HG03342 (cell line): ENCODE measurements at regions not wholly inside any gene's neighbourhood (a gene's known extent, or its start where the extent isn't known, plus 50 kb on each side); places are given as distances from the start of the nearest gene placed in this dataset.

Experiments
- ATAC-seq: cut with Tn5 transposase; IDR thresholded peaks from one replicate; pipeline ENCODE4 v1.9.1; 2021; ENCODE audit warnings: mild to moderate bottlenecking, moderate library complexity; ENCODE audit not compliant: unreplicated experiment

DNA sequence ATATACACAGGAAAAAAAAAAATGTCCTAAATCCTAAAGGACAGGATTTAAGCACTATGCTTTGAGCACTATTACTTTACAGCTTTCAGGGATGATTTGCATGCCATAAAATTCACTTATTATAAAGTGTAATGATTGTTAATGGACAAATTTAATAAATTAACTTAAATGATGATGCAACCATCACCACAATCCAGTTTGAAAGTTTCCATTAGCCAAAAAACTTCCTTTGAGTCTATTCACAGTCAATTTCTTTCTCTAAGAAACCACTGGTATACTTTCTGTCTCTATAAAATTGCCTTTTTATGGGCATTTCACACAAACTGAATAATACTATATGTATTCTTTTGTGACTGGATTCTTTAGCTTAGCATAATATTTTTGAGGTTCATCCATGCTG lies 111.1 kb upstream of the RIOK3 start:
- ATAC-seq = no peak

DNA sequence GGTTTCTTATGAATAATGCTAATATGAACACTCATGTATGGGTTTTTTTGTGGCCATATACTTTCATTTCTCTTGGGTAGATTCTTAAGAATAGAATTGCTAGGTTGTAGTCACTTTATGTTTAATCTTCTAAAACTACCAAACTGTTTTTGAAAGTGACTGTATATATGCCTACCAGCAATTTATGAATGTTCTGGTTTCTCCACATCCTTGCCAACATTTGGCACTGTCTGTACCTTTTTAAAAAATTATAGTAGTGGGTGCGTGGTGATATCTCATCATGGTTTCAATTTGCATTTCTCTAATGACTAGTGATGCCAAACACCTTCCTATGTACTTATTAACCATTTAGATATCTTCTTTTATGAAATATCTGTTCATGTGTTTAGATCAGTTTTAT lies 110.6 kb upstream of the RIOK3 start:
- no peak for ATAC-seq

DNA sequence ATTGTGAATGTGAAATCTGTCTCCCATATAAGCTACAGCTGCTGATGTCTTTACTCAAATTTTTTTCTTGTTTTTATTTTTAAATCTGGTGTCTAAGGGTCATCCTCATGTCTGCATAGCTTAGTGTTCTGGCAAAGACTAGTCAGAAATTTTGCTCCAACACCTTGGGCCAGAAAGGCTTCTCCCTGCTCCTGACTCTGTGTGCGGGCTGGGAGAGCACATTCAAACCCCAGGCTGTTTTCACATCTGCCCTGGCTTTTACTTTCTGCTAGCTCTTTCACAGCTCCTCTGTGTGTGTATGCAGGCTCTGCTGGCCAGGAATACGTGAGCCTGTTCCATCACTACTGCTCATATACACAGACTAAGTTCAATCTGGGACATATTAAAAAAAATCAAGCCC lies 102.9 kb upstream of the RIOK3 start:
- ATAC-seq = no peak

DNA sequence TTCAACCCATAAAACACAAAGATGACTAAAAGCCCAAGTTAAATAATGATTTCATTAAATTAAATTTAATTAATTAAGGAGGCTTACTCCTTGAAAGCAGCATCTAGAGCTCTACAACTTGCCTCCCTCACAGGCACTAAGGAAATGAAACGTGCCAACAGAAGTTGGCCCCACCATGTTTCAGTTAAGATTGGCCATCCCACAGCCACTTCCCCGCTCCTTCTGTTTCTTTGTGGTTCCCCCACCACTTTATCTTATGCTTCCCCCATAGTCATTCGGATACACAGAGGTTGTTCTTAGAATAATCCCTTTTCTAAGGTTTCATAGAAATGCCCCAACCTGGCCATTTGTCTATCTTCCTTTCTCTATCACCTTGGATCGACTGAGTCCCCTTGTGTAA lies 101.6 kb upstream of the RIOK3 start:
- ATAC-seq = no peak

DNA sequence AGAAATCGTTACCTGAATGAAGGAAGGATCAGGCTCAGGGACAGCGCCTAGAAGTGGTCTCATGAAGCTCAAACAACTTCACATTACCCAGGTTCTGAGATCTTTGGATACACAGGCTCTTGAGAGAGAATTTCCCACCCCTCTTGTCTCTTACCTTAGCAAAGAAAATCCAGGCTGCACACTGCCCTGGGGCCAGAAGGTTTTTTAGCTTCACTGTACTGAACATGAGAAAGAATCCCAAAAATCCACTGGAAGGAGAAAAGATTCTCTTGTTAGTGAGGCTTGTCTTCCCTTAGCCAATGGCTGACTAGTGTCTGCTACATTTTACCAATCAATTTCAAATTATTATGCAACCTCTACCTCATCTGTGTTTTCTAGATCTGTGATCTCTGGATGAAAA lies 101.0 kb upstream of the RIOK3 start:
- ATAC-seq = no peak

DNA sequence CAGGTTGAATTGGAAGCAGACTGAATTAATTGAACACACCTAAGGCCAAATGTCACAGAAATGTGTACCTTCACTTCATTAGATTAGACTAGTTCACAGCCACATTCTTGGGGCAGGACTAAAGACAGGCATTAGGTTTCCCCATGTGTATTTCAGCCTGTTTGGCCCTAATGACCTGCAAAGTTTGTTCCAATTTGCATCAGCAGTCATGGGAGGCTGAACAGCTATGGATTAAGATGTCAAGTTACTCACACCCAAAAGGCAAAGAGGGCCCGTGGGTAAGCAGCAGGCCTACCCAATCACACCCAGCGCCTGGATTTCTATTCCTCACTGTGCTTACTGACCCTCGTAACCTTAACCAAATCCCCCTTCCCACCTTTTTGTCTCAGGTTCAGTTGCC lies 99.6 kb upstream of the RIOK3 start:
- peak; percentile 52 for ATAC-seq

DNA sequence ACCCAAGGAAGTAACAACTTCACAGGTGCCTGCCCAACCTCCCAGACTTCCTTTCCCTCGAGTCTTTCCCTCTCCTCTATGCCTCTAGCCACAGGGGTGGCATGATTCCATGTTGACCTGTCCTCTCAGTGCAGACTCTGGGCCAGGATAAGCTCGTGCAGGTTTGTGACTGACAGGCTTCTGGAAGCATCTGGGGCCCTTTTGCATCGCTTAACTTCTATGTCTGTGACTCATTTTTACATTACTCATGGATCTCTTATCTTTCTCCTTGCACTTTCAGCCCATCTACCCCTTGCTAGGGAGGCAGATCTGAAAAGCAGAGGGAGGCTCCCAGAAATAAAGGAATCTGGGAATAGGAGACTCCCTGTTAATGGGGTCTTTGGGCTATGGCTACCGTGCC lies 98.5 kb upstream of the RIOK3 start:
- ATAC-seq = no peak

DNA sequence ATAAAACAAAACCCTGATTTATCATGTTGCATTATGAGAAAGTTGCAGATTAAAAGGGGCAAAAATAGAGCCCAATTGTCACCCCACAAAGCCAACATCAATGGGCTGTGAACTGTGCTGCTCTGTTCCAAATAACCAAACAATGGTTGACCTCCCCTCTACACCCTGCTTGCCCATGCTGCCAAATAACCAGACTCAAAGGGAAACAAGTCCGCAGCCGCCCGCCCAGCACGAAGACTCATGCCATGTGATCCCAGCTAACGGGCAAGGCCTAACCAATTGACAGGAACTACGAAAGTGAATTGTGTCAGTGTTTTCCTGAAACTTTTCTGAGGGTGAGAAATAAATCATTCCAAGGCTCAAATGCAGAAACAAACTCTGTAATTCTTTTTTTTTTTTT lies 97.9 kb upstream of the RIOK3 start:
- no peak for ATAC-seq

DNA sequence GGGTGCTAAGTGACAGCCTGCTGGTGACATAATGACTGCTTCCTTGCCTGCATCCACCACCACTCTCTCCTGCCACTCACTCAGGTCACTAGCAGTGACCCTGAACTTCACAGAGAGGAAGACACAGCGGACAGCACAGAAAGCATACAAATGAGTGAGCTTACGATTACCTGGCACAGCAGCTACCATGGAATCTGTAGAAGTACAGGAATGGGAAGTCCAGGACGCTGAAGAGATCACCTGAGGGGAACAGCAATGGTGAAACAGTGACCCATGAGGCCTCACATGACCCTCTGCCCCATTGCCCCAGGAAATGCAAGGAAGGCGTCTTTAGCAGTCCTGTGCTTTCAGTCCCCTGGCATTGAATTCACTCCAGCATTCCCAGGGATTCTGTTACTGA lies 96.7 kb upstream of the RIOK3 start:
- no peak for ATAC-seq

DNA sequence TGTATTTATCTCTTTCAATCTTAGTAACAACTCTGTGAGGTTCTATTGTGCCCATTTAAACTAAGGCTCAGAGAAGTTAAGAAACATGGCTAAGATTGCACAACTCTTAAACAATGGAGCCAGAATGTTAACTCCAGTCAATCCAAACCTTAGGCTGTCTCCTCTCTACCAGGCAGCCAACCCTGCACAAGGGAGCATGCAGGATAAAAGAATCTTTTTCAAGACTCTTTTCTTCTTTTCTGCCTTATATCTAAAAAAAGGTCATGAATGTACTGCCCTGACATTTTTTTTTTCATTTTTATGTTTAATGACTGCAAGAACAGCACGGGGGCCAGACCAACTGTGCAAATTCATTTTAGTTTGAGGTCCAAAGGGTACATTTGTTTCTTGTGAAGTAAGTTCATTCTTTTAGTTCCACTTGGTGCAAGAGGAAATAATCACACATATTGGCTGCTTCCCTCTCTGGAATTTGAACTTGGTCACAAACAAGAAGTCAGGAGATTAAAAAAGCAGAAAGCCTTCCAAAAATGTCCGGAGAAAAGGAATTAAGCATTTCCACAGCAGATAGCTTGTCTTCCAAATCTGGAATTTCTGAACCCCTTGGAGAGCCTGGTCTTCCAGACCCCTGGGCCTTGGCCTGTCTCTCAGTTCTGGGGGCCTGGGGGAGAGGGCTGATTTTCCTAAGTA lies 96.0 kb upstream of the RIOK3 start:
- no peak for ATAC-seq

DNA sequence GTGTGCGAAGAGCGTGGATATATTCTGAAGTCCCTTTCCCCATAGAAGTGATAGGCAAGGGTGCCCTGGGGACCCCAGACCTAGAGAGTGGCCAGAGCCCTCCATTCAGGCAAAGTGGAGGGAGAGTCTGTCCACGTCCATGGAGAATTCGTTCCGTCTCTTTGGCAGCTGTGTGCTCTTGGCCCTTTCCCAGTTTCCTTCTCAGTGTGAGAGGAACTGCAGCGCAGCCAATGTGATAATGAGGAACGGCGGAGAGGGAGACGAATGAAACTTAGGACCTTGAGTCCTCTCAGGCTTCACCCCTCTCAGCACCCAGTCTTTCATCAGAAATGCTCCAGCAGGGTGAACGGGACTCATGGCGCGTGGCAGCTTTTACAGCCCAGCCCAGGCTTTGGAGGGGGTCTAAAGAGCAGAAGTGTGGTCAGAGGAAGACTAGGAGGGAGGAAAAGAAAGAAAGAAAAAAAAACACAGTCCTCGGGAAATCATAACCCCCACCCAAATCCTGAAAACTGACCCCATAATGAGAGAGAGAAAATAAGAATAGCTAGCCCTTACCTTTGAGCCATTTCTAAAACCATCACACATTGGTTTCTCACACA lies 95.0 kb upstream of the RIOK3 start:
- ATAC-seq = no peak

DNA sequence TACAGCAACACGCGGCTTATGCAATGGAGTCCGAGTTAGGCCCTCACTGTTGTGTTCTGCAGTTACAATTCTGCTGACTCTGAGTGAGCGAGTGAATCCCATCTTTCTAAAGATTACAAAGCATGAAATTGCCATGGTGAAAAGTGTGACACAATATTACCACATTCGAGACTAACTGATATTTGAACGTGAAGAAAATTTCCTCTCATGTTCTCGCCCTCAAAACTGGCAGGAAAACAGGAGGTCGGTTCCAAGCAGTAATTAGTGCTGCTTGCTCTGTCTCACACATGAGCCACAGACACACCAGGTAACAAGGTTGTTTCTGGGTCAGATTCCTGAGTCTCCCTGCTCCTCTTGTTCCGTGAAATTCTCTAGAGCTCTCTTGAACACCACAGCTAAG lies 93.7 kb upstream of the RIOK3 start:
- no peak for ATAC-seq

DNA sequence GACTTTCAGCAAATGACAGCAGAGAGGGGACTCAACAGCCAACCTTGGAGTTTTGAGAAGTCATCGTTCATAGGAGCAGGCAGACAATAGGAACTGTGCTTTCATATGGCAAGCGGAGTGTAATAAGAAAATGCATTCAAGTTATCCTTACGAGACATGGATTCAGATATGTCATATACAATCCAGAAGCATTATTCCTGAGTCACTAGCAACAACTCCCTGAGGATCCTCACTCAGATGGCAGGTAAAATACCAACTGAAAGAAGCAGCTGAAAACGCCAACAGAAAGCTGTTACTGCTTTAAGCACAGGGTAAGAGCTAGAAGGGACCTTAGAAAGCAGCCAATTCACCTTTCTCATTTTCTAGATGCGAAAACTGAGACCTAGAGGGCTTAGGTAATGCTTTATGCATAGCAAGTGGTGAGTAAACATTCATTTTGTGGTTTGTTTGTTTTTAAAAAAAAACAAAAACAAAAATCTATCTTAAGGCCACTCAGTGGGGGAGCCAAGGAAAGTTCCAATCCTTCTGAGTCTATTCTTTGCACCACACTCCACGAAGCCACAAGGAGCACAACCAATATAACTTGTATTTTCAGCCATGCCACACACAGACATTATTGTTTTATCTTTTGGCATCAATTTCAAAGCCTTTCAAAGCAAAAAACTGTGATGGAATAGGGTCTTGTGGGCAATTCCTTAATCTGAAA lies 89.1 kb upstream of the RIOK3 start:
- no peak for ATAC-seq

DNA sequence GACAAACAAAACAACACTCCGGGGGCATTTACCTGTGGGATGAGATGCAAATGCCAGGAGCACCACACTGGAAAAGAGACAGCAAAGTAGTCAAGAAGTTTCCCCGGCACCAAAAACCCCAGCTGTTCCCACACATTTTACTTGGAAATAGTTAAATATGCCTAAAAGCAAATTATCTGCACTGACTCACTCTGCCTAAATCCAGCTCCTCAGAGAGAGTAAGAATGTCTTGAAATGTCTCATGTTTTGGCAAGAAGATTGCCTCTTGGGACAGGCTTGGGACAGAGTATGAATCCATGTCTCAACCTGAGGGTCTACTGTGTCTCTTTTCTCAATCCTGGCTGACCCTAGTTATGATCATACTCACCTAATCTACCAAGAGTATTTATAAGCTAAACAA lies 87.5 kb upstream of the RIOK3 start:
- ATAC-seq = no peak

DNA sequence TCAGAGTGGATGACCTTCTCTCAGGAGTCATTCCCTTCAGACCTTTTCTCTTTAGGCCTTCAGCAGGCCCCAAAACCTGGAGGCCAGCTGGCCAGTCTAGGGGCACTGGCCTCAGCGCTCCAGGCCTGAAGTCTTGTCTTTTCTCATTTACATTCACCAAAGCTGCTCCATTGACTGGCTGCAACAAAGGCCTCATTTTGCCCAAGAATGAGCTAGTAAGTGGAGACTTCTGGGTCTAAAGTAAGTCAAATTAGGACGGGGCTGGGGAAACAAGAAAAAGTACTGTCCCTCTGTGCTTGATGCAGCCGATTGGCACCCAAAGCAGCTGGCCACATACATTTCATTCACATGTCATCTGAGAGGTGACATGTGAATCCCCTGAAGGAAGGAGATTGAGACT lies 83.8 kb upstream of the RIOK3 start:
- no peak for ATAC-seq

DNA sequence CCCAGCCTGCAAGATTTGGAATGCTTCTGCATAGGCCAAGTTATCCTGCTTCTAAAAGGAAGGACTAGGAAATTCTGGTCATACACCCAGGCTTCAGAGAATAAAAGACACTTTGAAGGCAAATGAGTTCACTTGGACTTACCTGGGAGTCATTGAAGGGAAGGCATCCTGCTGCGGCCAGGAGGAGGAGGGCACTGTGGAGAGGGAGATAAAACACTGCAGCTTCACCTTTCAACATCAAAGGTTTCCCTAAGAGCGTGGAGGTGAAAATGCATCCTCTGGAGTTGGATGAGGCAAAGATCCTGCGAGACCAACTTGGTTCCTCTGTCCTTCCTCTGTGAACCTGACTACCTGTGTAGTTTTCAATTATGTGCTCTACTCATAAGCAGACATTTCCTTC lies 79.5 kb upstream of the RIOK3 start:
- no peak for ATAC-seq

DNA sequence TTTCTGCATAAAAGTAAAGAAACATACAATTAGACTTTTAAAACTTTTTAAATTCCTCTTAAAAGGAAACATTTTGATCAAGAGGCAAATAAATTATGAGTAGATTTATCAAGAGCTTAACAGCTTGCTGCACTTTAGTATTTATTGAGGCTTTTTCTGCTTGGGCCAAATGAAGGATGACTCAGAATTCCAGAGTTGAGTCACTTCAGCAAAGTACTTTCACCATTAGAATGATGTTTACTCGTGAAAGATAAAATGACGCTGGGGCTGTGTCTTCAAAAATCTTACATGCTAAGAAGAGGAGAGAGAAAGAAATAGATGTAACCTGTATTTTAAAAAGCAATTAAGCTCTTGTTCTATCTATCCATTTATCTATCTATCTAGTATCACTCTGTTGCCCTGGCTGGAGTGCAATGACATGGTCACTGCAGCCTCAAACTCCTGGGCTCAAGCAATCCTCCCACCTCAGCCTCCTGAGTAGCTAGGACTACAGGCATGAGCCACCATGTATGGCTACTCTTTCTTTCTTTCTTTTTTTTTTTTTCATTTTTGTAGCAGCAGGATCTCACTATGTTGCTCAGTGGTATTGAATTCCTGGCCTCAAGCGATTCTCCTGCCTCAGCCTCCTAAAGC lies 75.3 kb upstream of the RIOK3 start:
- peak; percentile 65 for ATAC-seq

DNA sequence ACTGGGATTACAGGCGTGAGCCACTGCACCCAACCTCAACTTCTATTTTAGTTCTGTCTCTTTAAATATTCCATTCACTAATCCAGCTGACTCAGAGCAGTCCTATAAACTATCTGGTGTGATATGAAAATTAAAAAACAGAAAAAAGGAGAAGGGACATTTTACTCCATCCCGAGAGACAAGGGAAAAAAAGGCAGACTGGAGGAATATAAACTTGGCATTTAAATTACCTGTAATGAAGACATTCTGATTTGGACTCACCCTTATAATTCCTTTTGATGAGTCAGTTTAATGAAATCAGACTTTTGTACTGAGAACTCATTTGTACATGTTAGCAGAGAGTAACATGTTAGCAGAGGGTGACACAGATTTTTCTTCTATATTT lies 74.8 kb upstream of the RIOK3 start:
- no peak for ATAC-seq

DNA sequence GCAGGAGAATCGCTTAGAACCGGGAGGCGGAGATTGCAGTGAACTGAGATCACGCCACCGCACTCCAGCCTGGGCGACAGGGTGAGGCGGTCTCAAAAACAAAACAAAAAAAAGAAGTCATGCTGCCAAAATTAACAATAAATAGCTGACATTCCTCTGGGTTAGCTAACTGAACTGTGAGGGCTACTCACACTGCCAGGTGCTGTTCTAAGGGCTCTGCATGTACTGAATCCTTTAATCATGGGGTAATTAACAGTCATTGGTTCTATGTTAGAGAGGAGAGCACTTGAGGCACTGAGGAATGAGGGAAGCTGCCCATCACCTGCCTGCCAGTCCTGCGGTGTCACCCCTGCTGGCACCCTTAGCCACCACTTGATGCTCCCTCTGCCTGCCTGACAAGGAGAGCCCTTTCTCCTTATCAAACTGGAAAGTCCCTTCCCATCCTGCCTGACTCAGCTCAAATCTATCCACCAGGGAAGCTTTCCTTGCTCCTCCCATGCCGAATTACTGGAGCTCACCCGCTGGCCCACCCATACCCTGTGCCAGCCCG lies 73.0 kb upstream of the RIOK3 start:
- no peak for ATAC-seq

DNA sequence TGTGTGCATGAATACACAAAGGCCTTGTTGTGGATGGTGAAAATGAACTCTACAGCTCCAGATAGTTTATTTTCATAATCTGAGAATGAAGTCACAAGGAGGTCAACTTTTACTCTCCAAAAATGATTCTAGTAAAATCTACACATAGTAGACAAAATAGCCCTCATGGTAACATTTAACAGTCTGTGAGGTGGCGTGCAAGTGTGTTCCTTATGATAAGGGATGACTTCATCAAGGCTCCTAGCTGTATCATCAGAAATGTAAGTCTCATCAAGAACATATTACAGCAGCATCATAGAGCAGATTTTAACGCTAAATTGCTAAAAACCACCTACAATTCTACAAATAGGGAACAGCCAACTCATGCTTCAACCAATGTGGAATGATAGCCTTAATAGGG lies 72.3 kb upstream of the RIOK3 start:
- no peak for ATAC-seq

DNA sequence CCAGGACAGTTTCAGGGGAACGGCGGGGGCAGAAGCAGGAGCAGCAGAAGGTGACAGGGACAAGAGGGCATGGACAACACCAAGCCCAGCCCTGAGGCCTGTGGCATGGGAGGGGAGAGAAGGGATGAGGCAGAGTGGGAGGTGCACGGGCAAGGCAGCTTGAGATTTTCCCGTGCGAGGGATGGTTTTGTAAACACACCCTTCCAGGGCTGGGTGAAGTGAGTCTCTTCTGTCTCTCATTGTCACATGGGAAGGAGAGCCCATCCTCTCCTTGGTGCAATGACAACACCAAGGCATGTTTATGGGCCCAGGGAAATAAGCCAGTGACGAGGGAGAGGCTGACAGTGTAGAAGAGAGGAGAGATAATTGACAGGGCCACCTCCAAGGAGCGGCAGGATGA lies 69.6 kb upstream of the RIOK3 start:
- ATAC-seq = no peak
